NB4 (cell line): ENCODE measurements at regions not wholly inside any gene's neighbourhood (a gene's known extent, or its start where the extent isn't known, plus 50 kb on each side); places are given as distances from the start of the nearest gene placed in this dataset.

Experiments
- CTCF ChIP-seq: IDR thresholded peaks from one replicate; pipeline ENCODE4 v1.5.1; 2012; ENCODE audit warnings: low read depth, low read length
- MAX ChIP-seq: IDR thresholded peaks from 2 replicates; pipeline ENCODE4 v1.6.1; 2011; ENCODE audit warnings: low read depth, low read length
- POLR2A ChIP-seq: IDR thresholded peaks from 2 replicates; pipeline ENCODE4 v1.6.1; 2011; ENCODE audit warnings: mild to moderate bottlenecking; ENCODE audit not compliant: insufficient read length; ENCODE audit errors: extremely low read depth

GRCh38 chr7:52911326-52911725 lies 124.1 kb upstream of the POM121L12 start:
- TF ChIP-seq MAX (no peak), POLR2A (no peak), CTCF (no peak)
